IPS-20b (cell line): ENCODE measurements at regions not wholly inside any gene's neighbourhood (a gene's known extent, or its start where the extent isn't known, plus 50 kb on each side); places are given as distances from the start of the nearest gene placed in this dataset.

Experiments used
- H3K27ac ChIP-seq: one replicate; pipeline ENCODE4 v1.5.1; 2013; ENCODE audit warnings: low read length
- H3K27me3 ChIP-seq: 2 replicates; pipeline ENCODE4 v1.6.1; 2013; ENCODE audit warnings: mild to moderate bottlenecking, low read length, inconsistent platforms; ENCODE audit not compliant: insufficient read depth
- H3K36me3 ChIP-seq: 2 replicates; pipeline ENCODE4 v1.6.1; 2013; ENCODE audit warnings: low read depth, mild to moderate bottlenecking, inconsistent platforms, low read length, moderate library complexity; ENCODE audit not compliant: insufficient read depth
- H3K4me1 ChIP-seq: 2 replicates; pipeline ENCODE4 v1.6.1; 2013; ENCODE audit warnings: mild to moderate bottlenecking, control low read depth, inconsistent platforms, low read length, moderate library complexity; ENCODE audit not compliant: insufficient read depth
- H3K4me3 ChIP-seq: 2 replicates; pipeline ENCODE4 v1.5.1; 2013; ENCODE audit warnings: mild to moderate bottlenecking, low read length, inconsistent platforms
- H3K9ac ChIP-seq: 2 replicates; pipeline ENCODE4 v1.6.1; 2013; ENCODE audit warnings: low read depth, mild to moderate bottlenecking, inconsistent platforms, low read length, moderate library complexity
- H3K9me3 ChIP-seq: 2 replicates; pipeline ENCODE4 v1.6.1; 2013; ENCODE audit warnings: mild to moderate bottlenecking, low read depth, low read length, inconsistent platforms; ENCODE audit not compliant: insufficient read depth

- Histone ChIP-seq H3K36me3 (no peaks in the 10 kb centered on the region), H3K27me3 (no peaks in the 10 kb centered on the region), H3K27ac (no peak overlapping the region), H3K9me3 (no peaks in the 10 kb centered on the region), H3K4me3 (no peak overlapping the region), H3K4me1 (no peaks in the 10 kb centered on the region), H3K9ac (no peak overlapping the region)
Observed at GRCh38 chr14:101122237-101123141, 219.0 kb upstream of the RTL1 start.

- Histone ChIP-seq H3K36me3 (no peaks in the 10 kb centered on the region), H3K27me3 (no peaks in the 10 kb centered on the region), H3K4me3 (no peak overlapping the region), H3K9me3 (no peaks in the 10 kb centered on the region), H3K27ac (no peak overlapping the region), H3K9ac (no peak overlapping the region), H3K4me1 (no peaks in the 10 kb centered on the region)
Observed at GRCh38 chr14:101123618-101124510, 220.3 kb upstream of the RTL1 start.

- H3K27me3 ChIP-seq: no peaks in the 10 kb centered on the region; the same call in 1 of the 2 replicates
- no peak overlapping the region for H3K4me3 ChIP-seq
- H3K4me1 ChIP-seq: no peaks in the 10 kb centered on the region
- no peak overlapping the region for H3K9ac ChIP-seq
- no peak overlapping the region for H3K27ac ChIP-seq
- no peaks in the 10 kb centered on the region for H3K36me3 ChIP-seq
- H3K9me3 ChIP-seq: no peaks in the 10 kb centered on the region
Observed at GRCh38 chr14:101124815-101125214, 221.3 kb upstream of the RTL1 start.

- Histone ChIP-seq H3K4me1 (no peaks in the 10 kb centered on the region), H3K9ac (no peak overlapping the region), H3K36me3 (no peaks in the 10 kb centered on the region), H3K4me3 (no peak overlapping the region), H3K9me3 (no peaks in the 10 kb centered on the region), H3K27ac (no peak overlapping the region), H3K27me3 (no peaks in the 10 kb centered on the region; the same call in 1 of the 2 replicates)
Observed at GRCh38 chr14:101125313-101125712, 221.8 kb upstream of the RTL1 start.

GRCh38 chr14:101125719-101126651 is 222.5 kb upstream of the RTL1 start:
- Histone ChIP-seq H3K9ac (no peak overlapping the region), H3K36me3 (no peaks in the 10 kb centered on the region), H3K27ac (no peak overlapping the region), H3K4me1 (no peaks in the 10 kb centered on the region), H3K4me3 (no peak overlapping the region), H3K27me3 (no peaks in the 10 kb centered on the region; the same call in 1 of the 2 replicates), H3K9me3 (no peaks in the 10 kb centered on the region)

GRCh38 chr14:101126731-101127130 is 223.2 kb upstream of the RTL1 start:
- Histone ChIP-seq H3K27me3 (no peaks in the 10 kb centered on the region; the same call in 1 of the 2 replicates), H3K36me3 (no peaks in the 10 kb centered on the region)

GRCh38 chr14:101127224-101127623 is 223.7 kb upstream of the RTL1 start:
- Histone ChIP-seq H3K9me3 (no peaks in the 10 kb centered on the region), H3K27ac (no peak overlapping the region), H3K27me3 (no peaks in the 10 kb centered on the region; the same call in 1 of the 2 replicates), H3K4me1 (no peaks in the 10 kb centered on the region), H3K36me3 (no peaks in the 10 kb centered on the region), H3K4me3 (no peak overlapping the region), H3K9ac (no peak overlapping the region)

More at GRCh38 chr14:101126731-101127130, 223.2 kb upstream of the RTL1 start:
- Histone ChIP-seq H3K9ac (no peak overlapping the region), H3K9me3 (no peaks in the 10 kb centered on the region), H3K4me3 (no peak overlapping the region), H3K4me1 (no peaks in the 10 kb centered on the region), H3K27ac (no peak overlapping the region)

GRCh38 chr14:101128478-101129321 is 225.2 kb upstream of the RTL1 start:
- H3K36me3 ChIP-seq: no peaks in the 10 kb centered on the region
- H3K27ac ChIP-seq: no peak overlapping the region
- H3K9me3 ChIP-seq: no peaks in the 10 kb centered on the region
- no peak overlapping the region for H3K4me3 ChIP-seq
- no peaks in the 10 kb centered on the region for H3K4me1 ChIP-seq
- no peaks in the 10 kb centered on the region; the same call in 1 of the 2 replicates for H3K27me3 ChIP-seq
- no peak overlapping the region for H3K9ac ChIP-seq

GRCh38 chr14:101129521-101130167 is 226.1 kb upstream of the RTL1 start:
- Histone ChIP-seq H3K4me1 (no peaks in the 10 kb centered on the region), H3K36me3 (no peaks in the 10 kb centered on the region), H3K27ac (no peak overlapping the region), H3K4me3 (no peak overlapping the region), H3K9ac (no peak overlapping the region), H3K9me3 (no peaks in the 10 kb centered on the region), H3K27me3 (no peaks in the 10 kb centered on the region; the same call in 1 of the 2 replicates)

GRCh38 chr14:101130861-101131260 is 227.3 kb upstream of the RTL1 start:
- Histone ChIP-seq H3K27ac (no peak overlapping the region), H3K27me3 (no peaks in the 10 kb centered on the region; the same call in 1 of the 2 replicates), H3K9ac (no peak overlapping the region), H3K9me3 (no peaks in the 10 kb centered on the region), H3K4me1 (no peaks in the 10 kb centered on the region), H3K36me3 (no peaks in the 10 kb centered on the region), H3K4me3 (no peak overlapping the region)
